Loucy (cell line): ENCODE measurements at regions not wholly inside any gene's neighbourhood (a gene's known extent, or its start where the extent isn't known, plus 50 kb on each side); places are given as distances from the start of the nearest gene placed in this dataset.

Experiments used
- H2AFZ ChIP-seq: fragments of 200-600 bp; sonication (generic); 2 replicates; pipeline ENCODE4 v1.6.0; 2016; ENCODE audit warnings: antibody characterized with exemption, mild to moderate bottlenecking, low read length, moderate library complexity
- H3F3A ChIP-seq: fragments of 200-600 bp; 2 replicates; pipeline ENCODE4 v1.6.0; 2016; ENCODE audit warnings: antibody characterized with exemption, low read depth, mild to moderate bottlenecking
- H3K27me3 ChIP-seq: fragments of 200-600 bp; sonication (generic); 2 replicates; pipeline ENCODE4 v1.6.1; 2014; ENCODE audit warnings: low read length, mild to moderate bottlenecking; ENCODE audit not compliant: insufficient read depth, poor library complexity, severe bottlenecking
- H3K36me3 ChIP-seq: fragments of 200-600 bp; sonication (generic); 2 replicates; pipeline ENCODE4 v1.6.1; 2016; ENCODE audit warnings: low read length; ENCODE audit not compliant: insufficient read depth
- H3K4me1 ChIP-seq: fragments of 200-600 bp; sonication (generic); 2 replicates; pipeline ENCODE4 v1.5.1; 2014; ENCODE audit warnings: low read length, mild to moderate bottlenecking; ENCODE audit not compliant: insufficient read depth, poor library complexity, severe bottlenecking
- H3K4me2 ChIP-seq: fragments of 200-600 bp; sonication (generic); 2 replicates; pipeline ENCODE4 v1.6.0; 2014; ENCODE audit warnings: antibody characterized with exemption, low read length, low read depth, mild to moderate bottlenecking; ENCODE audit not compliant: poor library complexity, severe bottlenecking
- H3K4me3 ChIP-seq: fragments of 200-600 bp; sonication (generic); 2 replicates; pipeline ENCODE4 v1.5.1; 2014; ENCODE audit warnings: low read length, mild to moderate bottlenecking, mixed read lengths; ENCODE audit not compliant: poor library complexity, severe bottlenecking
- H3K79me2 ChIP-seq: fragments of 200-600 bp; sonication (generic); 2 replicates; pipeline ENCODE4 v1.6.1; 2014; ENCODE audit warnings: low read length; ENCODE audit not compliant: insufficient read depth
- H3K9ac ChIP-seq: fragments of 200-600 bp; sonication (generic); 2 replicates; pipeline ENCODE4 v1.6.0; 2014; ENCODE audit warnings: mild to moderate bottlenecking, low read depth, low read length, moderate library complexity; ENCODE audit not compliant: poor library complexity, severe bottlenecking
- H3K9me2 ChIP-seq: fragments of 200-600 bp; sonication (generic); replicated peaks from 2 replicates; pipeline ENCODE4 v1.6.1; 2016; ENCODE audit warnings: low read depth, low read length, mixed read lengths
- H3K9me3 ChIP-seq: fragments of 200-600 bp; sonication (generic); 2 replicates; pipeline ENCODE4 v1.6.1; 2014; ENCODE audit warnings: mild to moderate bottlenecking, antibody characterized with exemption, low read length, low read depth; ENCODE audit not compliant: insufficient read depth
- H4K20me1 ChIP-seq: fragments of 200-600 bp; sonication (generic); 2 replicates; pipeline ENCODE4 v1.6.0; 2014; ENCODE audit warnings: antibody characterized with exemption, low read length, mild to moderate bottlenecking; ENCODE audit not compliant: insufficient read depth, poor library complexity, severe bottlenecking
- CTCF ChIP-seq: fragments of 200-600 bp; sonication (generic); conservative IDR thresholded peaks from 2 replicates; pipeline ENCODE4 v1.5.1; 2014; ENCODE audit warnings: mild to moderate bottlenecking, antibody characterized with exemption, low read length
- EZH2phosphoT487 ChIP-seq: fragments of 200-600 bp; IDR thresholded peaks from 2 replicates; pipeline ENCODE4 v1.6.1; 2018; ENCODE audit warnings: antibody characterized with exemption, mild to moderate bottlenecking, moderate library complexity, borderline replicate concordance

- H3K9me2 ChIP-seq, result no peaks in the 10 kb centered on the region
- H3K4me1 ChIP-seq, result no peaks in the 10 kb centered on the region
- no peak for TF ChIP-seq EZH2phosphoT487
- TF ChIP-seq CTCF, result no peak
- no peaks in the 10 kb centered on the region for H3F3A ChIP-seq
- no peak overlapping the region for H3K4me2 ChIP-seq
- no peak overlapping the region for H2AFZ ChIP-seq
- H3K27me3 ChIP-seq, result no peaks in the 10 kb centered on the region
- H3K4me3 ChIP-seq, result no peak overlapping the region
- H3K9me3 ChIP-seq, result no peaks in the 10 kb centered on the region
- no peaks in the 10 kb centered on the region for H4K20me1 ChIP-seq
- H3K79me2 ChIP-seq, result no peaks in the 10 kb centered on the region
- H3K36me3 ChIP-seq, result no peaks in the 10 kb centered on the region
- H3K9ac ChIP-seq, result no peak overlapping the region
These were observed 595.6 kb upstream of the KIF2B start for GRCh38 chr17:53227111-53227510.

- Histone ChIP-seq H3K4me3 (no peak overlapping the region), H3K9me2 (no peaks in the 10 kb centered on the region), H4K20me1 (no peaks in the 10 kb centered on the region), H3K79me2 (no peaks in the 10 kb centered on the region), H3K27me3 (no peaks in the 10 kb centered on the region), H3K36me3 (no peaks in the 10 kb centered on the region), H2AFZ (no peak overlapping the region), H3K9me3 (no peaks in the 10 kb centered on the region), H3F3A (no peaks in the 10 kb centered on the region), H3K4me2 (no peak overlapping the region), H3K4me1 (no peaks in the 10 kb centered on the region), H3K9ac (no peak overlapping the region)
- TF ChIP-seq EZH2phosphoT487, result no peak
- no peak for TF ChIP-seq CTCF
These were observed 602.9 kb upstream of the KIF2B start for GRCh38 chr17:53219821-53220220.

GRCh38 chr17:53218723-53219122, 604.0 kb upstream of the KIF2B start:
- Histone ChIP-seq H3K36me3 (no peaks in the 10 kb centered on the region), H3K4me2 (no peak overlapping the region), H3K79me2 (no peaks in the 10 kb centered on the region), H3K27me3 (no peaks in the 10 kb centered on the region), H3K9me2 (no peaks in the 10 kb centered on the region), H3K4me1 (no peaks in the 10 kb centered on the region), H3K4me3 (no peak overlapping the region), H3F3A (no peaks in the 10 kb centered on the region), H3K9me3 (no peaks in the 10 kb centered on the region), H2AFZ (no peak overlapping the region), H4K20me1 (no peaks in the 10 kb centered on the region), H3K9ac (no peak overlapping the region)
- TF ChIP-seq EZH2phosphoT487 (no peak), CTCF (no peak)
